NCI-H446 (cell line): ENCODE measurements at regions not wholly inside any gene's neighbourhood (a gene's known extent, or its start where the extent isn't known, plus 50 kb on each side); places are given as distances from the start of the nearest gene placed in this dataset.
"Not testable (repeated sequence)": the region's sequence is repeated elsewhere in the genome, so short reads cannot be mapped to it uniquely, and the experiment has no call there.

ENCODE experiments used
- DNase-seq, 2 experiments: peaks; one replicate each; lab custom pipeline; 2025; lab: John Stamatoyannopoulos, UW

GRCh38 chr9:15372455-15372854 is 50.2 kb upstream of the SNAPC3 start:
- DNase-seq = no peak

GRCh38 chr9:15371448-15371845 is 51.2 kb upstream of the SNAPC3 start:
- no peak for DNase-seq

DNA sequence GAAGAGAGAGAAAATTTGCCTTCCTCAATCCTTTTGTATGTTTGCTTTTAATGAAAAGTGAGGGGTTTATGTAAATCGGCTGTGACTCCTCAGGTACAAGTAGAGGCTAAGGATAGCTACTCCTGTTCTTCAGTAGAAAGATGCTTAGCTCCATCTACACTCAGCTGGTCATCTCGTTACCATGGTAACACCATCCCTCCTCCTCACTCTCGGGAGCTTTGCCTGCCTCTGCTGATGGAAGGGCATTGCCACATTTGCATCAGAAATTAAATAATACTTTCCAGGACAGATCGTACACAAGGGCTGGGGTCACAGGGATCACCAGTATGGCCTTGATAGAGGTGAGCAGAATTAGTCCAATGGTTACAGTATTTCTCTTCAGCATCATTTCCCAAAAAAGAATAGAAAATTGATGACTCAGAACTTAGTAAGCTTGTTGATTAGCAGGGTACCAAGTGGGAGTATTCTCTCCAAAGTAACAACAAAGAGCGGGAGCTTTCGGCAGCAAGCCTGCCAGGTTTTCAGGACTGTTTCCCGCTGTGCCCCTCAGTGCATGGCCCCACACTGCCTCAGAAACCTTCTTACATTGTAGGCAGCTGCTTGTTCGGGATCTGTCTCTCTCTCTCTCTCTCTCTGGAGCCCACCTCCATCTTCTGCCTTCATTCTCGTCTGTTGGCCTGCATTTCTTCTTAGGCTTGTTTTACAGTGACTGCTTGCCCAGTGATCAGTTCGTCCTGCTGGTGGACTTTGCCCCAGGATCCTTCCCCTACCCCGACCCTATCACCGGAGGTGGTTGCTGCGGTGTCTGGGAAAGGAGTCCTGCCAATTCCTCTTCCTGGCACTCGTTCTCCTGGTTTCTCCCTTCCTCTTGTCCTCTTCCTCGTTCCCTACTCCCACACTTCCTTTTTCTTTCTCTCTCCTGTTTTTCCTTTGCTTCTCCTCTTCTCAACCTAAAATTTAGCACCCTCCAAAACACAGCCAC is 51.9 kb upstream of the SNAPC3 start:
- DNase-seq = peak in 1 of 2 experiments; percentile 39

- DNase-seq = no peak
These were observed 52.8 kb upstream of the SNAPC3 start for GRCh38 chr9:15369871-15370270.

DNA sequence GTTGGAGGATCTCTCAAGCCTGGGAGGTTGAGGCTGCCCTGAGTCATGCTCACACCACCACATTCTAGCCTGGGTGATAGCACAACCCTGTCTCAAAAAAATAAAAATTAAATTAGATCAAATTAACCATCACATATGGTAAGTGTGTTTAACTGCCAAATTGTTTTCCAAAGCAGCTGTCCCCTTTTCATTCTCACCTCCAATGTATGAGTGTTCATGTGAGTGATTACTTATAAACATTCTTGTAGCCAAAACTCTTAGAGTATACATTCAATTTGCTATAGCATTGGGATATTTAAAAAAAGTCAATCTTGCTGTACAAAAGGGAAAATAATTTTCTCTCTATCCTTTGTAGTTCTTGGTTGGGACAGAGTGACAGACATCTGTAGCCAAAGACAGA is 53.4 kb upstream of the SNAPC3 start:
- peak in 1 of 2 experiments; percentile 27 for DNase-seq

DNA sequence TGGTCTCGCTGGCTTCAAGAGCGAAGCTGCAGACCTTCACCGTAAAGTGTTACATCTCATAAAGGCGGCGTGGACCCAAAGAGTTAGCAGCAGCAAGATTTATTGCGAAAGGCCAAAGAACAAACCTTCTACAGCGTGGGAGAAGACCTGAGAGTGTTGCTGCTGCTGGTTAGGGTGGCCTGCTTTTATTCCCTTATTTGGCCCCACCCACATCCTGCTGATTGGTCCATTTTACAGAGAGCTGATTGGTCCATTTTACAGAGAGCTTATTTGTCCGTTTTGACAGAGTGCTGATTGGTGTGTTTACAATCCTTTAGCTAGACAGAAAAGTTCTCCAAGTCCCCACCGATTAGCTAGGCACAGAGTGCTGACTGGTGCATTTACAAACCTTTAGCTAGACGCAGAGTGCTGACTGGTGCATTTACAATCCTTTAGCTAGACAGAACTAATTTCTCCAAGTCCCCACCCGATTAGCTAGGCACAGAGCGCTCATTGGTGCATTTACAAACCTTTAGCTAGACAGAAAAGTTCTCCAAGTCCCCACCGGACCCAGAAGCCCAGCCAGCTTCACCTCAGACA is 57.6 kb upstream of the SNAPC3 start:
- not testable (repeated sequence) for DNase-seq

DNA sequence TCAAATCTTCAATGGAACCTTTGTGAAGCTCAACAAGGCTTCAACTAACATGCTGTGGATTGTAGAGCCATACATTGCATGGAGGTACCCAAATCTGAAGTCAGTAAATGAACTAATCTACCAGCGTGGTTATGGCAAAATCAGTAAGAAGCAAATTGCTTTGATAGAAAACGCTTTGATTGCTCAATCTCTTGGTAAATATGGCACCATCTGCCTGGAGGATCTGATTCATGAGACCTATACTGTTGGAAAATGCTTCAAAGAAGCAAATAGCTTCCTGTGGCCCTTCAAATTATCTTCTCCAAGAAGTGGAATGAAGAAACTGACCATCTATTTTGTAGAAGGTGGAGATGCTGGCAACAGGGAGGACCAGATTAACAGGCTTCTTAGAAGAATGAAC is 54.7 kb upstream of the TTC39B start:
- no peak for DNase-seq

DNA sequence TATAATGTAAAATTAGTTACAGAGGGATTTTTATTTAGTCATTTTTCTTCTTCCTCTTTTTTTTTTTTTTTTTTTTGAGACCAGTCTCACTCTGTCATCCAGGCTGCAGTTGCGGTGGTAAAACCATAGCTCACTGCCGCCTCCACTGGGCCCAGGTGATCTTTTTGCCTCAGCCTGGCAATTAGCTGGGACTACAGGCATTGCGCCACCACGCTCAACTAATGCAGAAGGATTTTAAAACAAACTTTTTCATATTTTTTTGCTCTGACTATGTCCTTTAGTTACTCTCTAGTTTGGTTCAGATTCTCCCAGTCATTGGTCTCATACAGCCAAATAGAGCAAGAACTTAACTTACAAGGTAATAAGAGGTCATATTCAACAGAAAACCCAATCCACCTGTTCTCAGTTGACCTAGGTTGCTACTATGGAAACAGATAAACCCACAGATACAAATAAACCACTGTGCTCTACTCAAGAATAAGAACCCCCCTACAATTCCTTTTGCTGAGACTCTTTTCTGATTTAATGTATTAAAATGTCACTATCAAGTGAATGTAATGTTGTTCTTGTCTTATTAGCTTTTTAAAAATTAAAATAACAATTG is 50.1 kb upstream of the TTC39B start:
- no peak for DNase-seq
